Adrenal gland (tissue), 9 donors: ENCODE measurements at regions not wholly inside any gene's neighbourhood (a gene's known extent, or its start where the extent isn't known, plus 50 kb on each side); places are given as distances from the start of the nearest gene placed in this dataset.
"Not testable (repeated sequence)": the region's sequence is repeated elsewhere in the genome, so short reads cannot be mapped to it uniquely, and the experiment has no call there.

ENCODE experiments used
- DNase-seq, 7 donors: peaks; one replicate each; pipeline ENCODE4 v3.0.0-alpha.2; 2019 to 2020
- H3K27ac ChIP-seq, 5 donors: fragments of 200-600 bp; sonication (generic) in 4 of 5; 1 replicate in 3 of 5; 2 replicates in 2 of 5; pipeline versions ENCODE4 v1.5.1 to v1.8.0; 2016 to 2020; ENCODE audit warnings: mild to moderate bottlenecking in 1 of 5
- H3K27me3 ChIP-seq: fragments of 200-600 bp; 2 replicates; pipeline ENCODE4 v1.8.0; 2021
- H3K36me3 ChIP-seq, 2 donors: fragments of 200-600 bp; replicated peaks in 1 of 2; 1 replicate in 1 of 2; 2 replicates in 1 of 2; pipeline versions ENCODE4 v1.5.1 to v1.8.0; 2018 to 2022
- H3K4me1 ChIP-seq, 2 donors: fragments of 200-600 bp; replicated peaks in 1 of 2; 1 replicate in 1 of 2; 2 replicates in 1 of 2; pipeline versions ENCODE4 v1.5.1 to v1.8.0; 2018 to 2021
- H3K4me3 ChIP-seq, 4 donors: fragments of 200-600 bp; sonication (generic) in 3 of 4; one replicate each; pipeline ENCODE4 v1.5.1; 2016 to 2018
- H3K9me3 ChIP-seq, 3 donors: fragments of 200-600 bp; sonication (generic) in 1 of 3; replicated peaks in 1 of 3; 1 replicate in 2 of 3; 2 replicates in 1 of 3; pipeline versions ENCODE4 v1.5.1 to v1.8.0; 2016 to 2021
- POLR2A ChIP-seq, 2 donors: fragments of 450-650 bp; IDR thresholded peaks; one replicate each; pipeline ENCODE4 v1.6.1; 2017; ENCODE audit warnings: antibody characterized with exemption in 2 of 2, mild to moderate bottlenecking in 2 of 2, moderate library complexity in 1 of 2
- WGBS, 4 donors: extraction: QIAGEN DNeasy Blood & Tissue Kit in 2 of 4; methylation state at CpG; one replicate each; pipeline versions ENCODE4 v1.1.5 to v1.1.7; 2013 to 2017; 5-methylcytosine and 5-hydroxymethylcytosine counted together
- intact Hi-C, 2 donors: fragments of 100-400 bp; cut with DNase I; formaldehyde crosslinking; loops; one replicate each; pipeline versions ENCODE4 v1.14.1 to v1.15.0; 2022 to 2023
- TF ChIP-seq, protein P1 (sequence below), 6 experiments: fragments of 450-650 bp in 4 of 6; fragments of 200-600 bp in 2 of 6; sonication (generic) in 1 of 6; IDR thresholded peaks; 1 replicate in 5 of 6; 2 replicates in 1 of 6; pipeline versions ENCODE4 v1.5.1 to v1.8.0; 2016 to 2021; ENCODE audit warnings: antibody characterized with exemption in 6 of 6, mild to moderate bottlenecking in 2 of 6, moderate library complexity in 1 of 6
- donor health status: healthy with polysubstance abuse.
- donor health status: Bipolar disorder and iron deficiency.
- donor health status: DM: yes; HTN: yes; CAD: no.
- donor health status: DM: no; HTN: no; CAD: no.
- donor health status: DM: no; HTN: no; CAD: no.

- H3K4me3 ChIP-seq = no peak overlapping the region
- no peak overlapping the region for H3K27ac ChIP-seq
- WGBS, 4 donors = 7 to 21% (median 15%) methylated on average over 3 of the region's 3 CpGs
- no peaks in the 10 kb centered on the region for H3K9me3 ChIP-seq
- TF ChIP-seq POLR2A (IDR thresholded peaks at IDR 0.05) = no peak
- TF ChIP-seq, protein P1, sequence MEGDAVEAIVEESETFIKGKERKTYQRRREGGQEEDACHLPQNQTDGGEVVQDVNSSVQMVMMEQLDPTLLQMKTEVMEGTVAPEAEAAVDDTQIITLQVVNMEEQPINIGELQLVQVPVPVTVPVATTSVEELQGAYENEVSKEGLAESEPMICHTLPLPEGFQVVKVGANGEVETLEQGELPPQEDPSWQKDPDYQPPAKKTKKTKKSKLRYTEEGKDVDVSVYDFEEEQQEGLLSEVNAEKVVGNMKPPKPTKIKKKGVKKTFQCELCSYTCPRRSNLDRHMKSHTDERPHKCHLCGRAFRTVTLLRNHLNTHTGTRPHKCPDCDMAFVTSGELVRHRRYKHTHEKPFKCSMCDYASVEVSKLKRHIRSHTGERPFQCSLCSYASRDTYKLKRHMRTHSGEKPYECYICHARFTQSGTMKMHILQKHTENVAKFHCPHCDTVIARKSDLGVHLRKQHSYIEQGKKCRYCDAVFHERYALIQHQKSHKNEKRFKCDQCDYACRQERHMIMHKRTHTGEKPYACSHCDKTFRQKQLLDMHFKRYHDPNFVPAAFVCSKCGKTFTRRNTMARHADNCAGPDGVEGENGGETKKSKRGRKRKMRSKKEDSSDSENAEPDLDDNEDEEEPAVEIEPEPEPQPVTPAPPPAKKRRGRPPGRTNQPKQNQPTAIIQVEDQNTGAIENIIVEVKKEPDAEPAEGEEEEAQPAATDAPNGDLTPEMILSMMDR (IDR thresholded peaks at IDR 0.05) = peak in 4 of 6 experiments; percentile 25 to 39 (median 33)
- no peaks in the 10 kb centered on the region for H3K36me3 ChIP-seq
- intact Hi-C loops = loop anchor here (5.0 to 10.0 kb wide), 3 partner anchors 202 to 1265 kb away; no protein-coding TSS in a partner anchor
- H3K27me3 ChIP-seq = no peaks in the 10 kb centered on the region
- no peaks in the 10 kb centered on the region for H3K4me1 ChIP-seq
- peak in 1 of 7 donors; percentile 8 for DNase-seq
Measured at GRCh38 chr7:51369746-51370145, 53.1 kb upstream of the COBL start.

DNA sequence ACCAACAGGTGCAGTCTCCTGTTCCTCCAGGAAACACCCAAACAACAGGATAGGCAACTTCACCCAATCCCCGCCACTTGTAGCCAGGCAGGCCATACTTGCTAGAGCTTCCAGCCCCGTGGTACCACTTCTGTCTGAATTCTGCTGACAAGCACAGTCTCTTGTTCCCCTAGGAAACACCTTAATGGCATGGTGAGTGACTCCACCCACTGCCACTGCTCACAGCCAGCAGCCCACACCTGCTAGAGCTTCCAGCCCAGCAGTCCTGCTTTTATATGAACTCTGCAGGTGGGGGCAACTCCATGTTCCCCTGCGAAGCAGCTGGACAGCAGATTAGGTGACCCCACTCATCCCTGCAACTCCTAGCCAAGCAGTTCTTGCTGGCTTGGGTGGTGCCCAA lies 52.6 kb upstream of the COBL start:
- not testable (repeated sequence) for H3K27me3 ChIP-seq, H3K27ac ChIP-seq, H3K9me3 ChIP-seq, H3K36me3 ChIP-seq, DNase-seq, H3K4me3 ChIP-seq, H3K4me1 ChIP-seq
- WGBS, 4 donors = 46 to 62% (median 61%) methylated on average over 2 to 3 of the region's 3 CpGs; no CpG with 5 or more reads in 1 of the 4 donors
- intact Hi-C loops = loop anchor here (5.0 to 10.0 kb wide), 3 partner anchors 202 to 1264 kb away; no protein-coding TSS in a partner anchor

DNA sequence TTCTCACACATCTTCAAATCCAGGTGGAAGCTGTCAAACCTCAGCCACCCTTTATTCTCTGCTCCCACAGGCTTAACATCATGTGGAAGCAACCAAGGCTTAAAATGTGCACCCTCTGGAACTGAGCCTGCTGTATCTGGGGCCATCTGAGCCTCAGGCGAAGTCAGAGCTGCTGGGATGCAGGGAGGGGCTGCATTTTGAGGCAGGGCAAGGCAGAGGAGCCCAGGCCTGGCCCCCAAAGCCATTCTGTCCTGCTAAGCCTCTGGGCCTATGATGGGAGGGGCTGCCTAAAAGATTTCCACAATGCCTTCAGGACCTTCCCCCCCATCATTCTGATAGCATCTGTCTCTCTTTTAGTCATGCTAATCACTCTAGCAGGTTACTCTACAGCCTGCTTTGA lies 51.7 kb upstream of the COBL start:
- H3K4me3 ChIP-seq = no peak overlapping the region
- WGBS, 4 donors = 57 to 68% (median 63%) methylated on average over 1 of the region's 1 CpG
- no peak for DNase-seq
- intact Hi-C loops = loop anchor here (5.0 to 10.0 kb wide), 3 partner anchors 201 to 1264 kb away; no protein-coding TSS in a partner anchor
- H3K27me3 ChIP-seq = no peaks in the 10 kb centered on the region
- no peaks in the 10 kb centered on the region for H3K36me3 ChIP-seq
- TF ChIP-seq, protein P1 (IDR thresholded peaks at IDR 0.05) = no peak
- TF ChIP-seq POLR2A (IDR thresholded peaks at IDR 0.05) = no peak
- no peak overlapping the region for H3K27ac ChIP-seq
- no peaks in the 10 kb centered on the region for H3K4me1 ChIP-seq
- H3K9me3 ChIP-seq = no peaks in the 10 kb centered on the region

- WGBS, 4 donors = 53 to 69% (median 57%) methylated on average over 3 of the region's 3 CpGs
- TF ChIP-seq, protein P1 (IDR thresholded peaks at IDR 0.05) = no peak
- no peak for TF ChIP-seq POLR2A (IDR thresholded peaks at IDR 0.05)
- Histone ChIP-seq H3K4me1 (no peaks in the 10 kb centered on the region), H3K36me3 (no peaks in the 10 kb centered on the region), H3K27me3 (no peaks in the 10 kb centered on the region), H3K9me3 (no peaks in the 10 kb centered on the region), H3K4me3 (no peak overlapping the region), H3K27ac (no peak overlapping the region)
- intact Hi-C loops = loop anchor here (5.0 to 10.0 kb wide), 3 partner anchors 200 to 1263 kb away; no protein-coding TSS in a partner anchor
- no peak for DNase-seq
Measured at GRCh38 chr7:51367614-51367968, 51.0 kb upstream of the COBL start.

DNA sequence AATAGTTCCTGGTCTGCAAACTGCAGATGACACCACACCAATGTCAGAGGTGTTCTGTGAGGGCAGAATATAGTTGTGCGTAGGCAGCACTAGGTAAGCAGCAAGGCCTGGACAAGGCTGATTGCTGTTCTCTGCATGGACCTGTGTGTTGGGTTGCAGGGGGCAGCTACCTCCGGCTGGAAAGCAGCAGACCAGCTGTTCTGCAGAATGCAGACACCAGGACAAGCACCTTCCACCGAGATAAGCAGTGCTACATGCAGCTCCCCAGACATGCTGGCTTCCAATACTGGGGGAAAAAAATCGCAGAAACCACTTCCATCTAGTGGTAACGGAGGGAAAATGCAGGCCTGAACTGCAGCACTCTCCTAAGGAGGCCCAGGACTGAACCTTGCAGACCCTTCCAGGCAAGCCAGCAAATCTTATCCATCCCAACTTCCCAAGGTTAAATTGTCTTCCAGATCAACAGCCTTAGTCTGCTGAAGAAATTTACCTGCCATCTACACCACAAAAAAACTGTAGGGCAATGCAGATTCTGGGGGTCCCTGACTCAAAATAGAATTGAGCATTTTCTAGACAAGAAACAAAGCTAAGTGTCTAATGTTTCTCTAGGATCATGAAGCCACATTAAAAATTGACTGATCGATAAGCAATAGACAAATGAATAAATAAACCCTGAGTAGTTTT lies 50.5 kb upstream of the COBL start:
- Histone ChIP-seq H3K4me3 (no peak overlapping the region), H3K27me3 (no peaks in the 10 kb centered on the region), H3K9me3 (no peaks in the 10 kb centered on the region), H3K4me1 (no peaks in the 10 kb centered on the region), H3K27ac (no peak overlapping the region), H3K36me3 (no peaks in the 10 kb centered on the region)
- no peak for TF ChIP-seq POLR2A (IDR thresholded peaks at IDR 0.05)
- TF ChIP-seq, protein P1 (IDR thresholded peaks at IDR 0.05) = peak; percentile 42 to 70 (median 64)
- intact Hi-C loops = loop anchor here (5.0 to 10.0 kb wide), 3 partner anchors 200 to 1262 kb away; no protein-coding TSS in a partner anchor
- 7 to 31% (median 26%) methylated on average over 5 to 6 of the region's 6 CpGs for WGBS, 4 donors
- DNase-seq = peak in 6 of 7 donors; percentile 20 to 53 (median 34)
